ENCODE measurements at regions not wholly inside any gene's neighbourhood (a gene's known extent, or its start where the extent isn't known, plus 50 kb on each side); places are given as distances from the start of the nearest gene placed in this dataset.

- no peak for DNase-seq (ENCODE audit: low read depth)
These were observed 182.8 kb downstream of the PIK3C3 start for GRCh38 chr18:42137693-42138375.

- no peak for DNase-seq (ENCODE audit: low read depth)
These were observed 186.4 kb downstream of the PIK3C3 start for GRCh38 chr18:42141439-42141838.

- no peak for DNase-seq (ENCODE audit: low read depth)
These were observed 200.0 kb downstream of the PIK3C3 start for GRCh38 chr18:42155024-42155423.

- DNase-seq (ENCODE audit: low read depth) = no peak
These were observed 201.2 kb downstream of the PIK3C3 start for GRCh38 chr18:42156281-42156680.

- no peak for DNase-seq (ENCODE audit: low read depth)
These were observed 202.4 kb downstream of the PIK3C3 start for GRCh38 chr18:42157420-42157819.

DNA sequence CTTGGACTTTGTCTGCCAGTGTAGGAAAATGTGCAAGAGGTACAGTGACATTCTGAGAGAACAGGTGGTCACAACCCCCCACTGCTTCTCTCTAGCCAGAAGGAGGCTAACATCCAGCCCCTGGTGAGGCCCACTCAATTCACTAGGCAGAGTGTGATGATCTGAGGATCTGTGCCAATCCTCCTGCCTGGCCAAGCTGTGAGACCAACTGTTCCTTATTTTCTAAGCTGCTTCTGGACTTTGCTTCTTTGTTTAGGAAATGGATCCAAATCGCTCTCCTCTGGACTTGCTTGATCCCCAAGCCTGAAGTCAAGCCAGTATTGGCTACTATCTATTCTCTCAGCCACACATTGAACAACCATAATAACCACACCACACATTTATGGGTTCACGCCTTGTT lies 202.8 kb downstream of the PIK3C3 start:
- DNase-seq (ENCODE audit: low read depth) = no peak

DNA sequence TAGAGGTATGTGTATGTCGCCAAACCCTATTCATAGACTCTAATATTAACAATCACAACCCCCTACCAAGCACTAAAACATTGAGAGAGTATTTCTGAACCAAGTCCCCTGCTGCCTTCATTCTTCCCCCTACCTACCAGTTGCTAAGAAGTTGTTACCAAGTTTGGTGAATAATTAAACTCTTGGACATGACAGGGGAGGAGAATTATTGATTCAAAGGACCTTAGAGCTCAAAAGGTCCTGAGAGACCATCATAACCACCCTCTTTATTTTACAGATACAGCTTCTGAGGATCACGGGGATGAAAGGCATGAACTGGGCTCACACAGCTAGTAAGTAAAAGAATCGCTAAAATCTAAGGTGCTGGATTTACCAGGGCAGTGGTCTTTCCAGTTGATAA lies 204.1 kb downstream of the PIK3C3 start:
- no peak for DNase-seq (ENCODE audit: low read depth)

GRCh38 chr18:42163321-42163720 lies 208.3 kb downstream of the PIK3C3 start:
- DNase-seq (ENCODE audit: low read depth) = no peak

GRCh38 chr18:42164556-42164955 lies 209.5 kb downstream of the PIK3C3 start:
- DNase-seq (ENCODE audit: low read depth) = no peak

- no peak for DNase-seq (ENCODE audit: low read depth)
These were observed 211.0 kb downstream of the PIK3C3 start for GRCh38 chr18:42165922-42166513.

DNA sequence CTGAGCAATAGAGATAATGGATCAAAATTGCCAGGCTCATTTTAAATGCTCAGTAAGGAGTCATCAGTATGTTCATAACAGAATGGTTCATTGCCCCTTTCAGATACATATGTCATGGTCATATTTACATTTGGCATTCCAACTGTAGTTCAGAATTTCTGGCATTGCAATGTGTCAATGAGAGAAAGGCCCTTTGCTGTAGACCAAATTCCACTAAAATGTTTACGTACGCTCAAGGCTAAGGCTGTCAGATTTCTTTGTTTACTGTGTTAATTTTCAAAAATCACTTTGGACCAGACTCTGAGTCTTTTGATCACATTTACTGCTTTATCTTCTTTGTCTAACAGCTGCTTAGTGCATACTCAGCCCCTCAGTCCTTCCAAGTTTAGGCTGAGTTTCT lies 213.5 kb downstream of the PIK3C3 start:
- no peak for DNase-seq (ENCODE audit: low read depth)

DNA sequence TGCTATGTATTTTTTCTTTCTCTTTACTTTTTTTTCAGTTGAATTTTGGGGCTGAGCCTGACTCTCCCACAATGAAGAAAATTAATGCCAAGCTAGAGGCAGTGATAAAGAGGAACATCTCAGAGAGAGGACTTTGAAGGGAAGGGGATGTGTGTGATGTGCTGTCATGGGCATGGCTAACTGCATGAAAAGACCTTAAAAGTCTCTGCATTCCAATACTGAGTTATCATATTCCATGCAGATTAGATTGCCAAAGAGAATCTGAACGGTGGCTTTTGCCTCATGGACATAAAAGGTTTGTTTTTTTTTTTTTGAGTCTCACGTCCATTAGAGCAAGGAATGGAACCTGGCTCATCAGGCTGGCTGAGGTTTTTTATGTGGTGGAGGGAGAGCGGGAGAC lies 213.9 kb downstream of the PIK3C3 start:
- DNase-seq (ENCODE audit: low read depth) = no peak

GRCh38 chr18:42174909-42175308 lies 219.9 kb downstream of the PIK3C3 start:
- DNase-seq (ENCODE audit: low read depth) = no peak

- no peak for DNase-seq (ENCODE audit: low read depth)
These were observed 221.6 kb downstream of the PIK3C3 start for GRCh38 chr18:42176599-42176998.

DNA sequence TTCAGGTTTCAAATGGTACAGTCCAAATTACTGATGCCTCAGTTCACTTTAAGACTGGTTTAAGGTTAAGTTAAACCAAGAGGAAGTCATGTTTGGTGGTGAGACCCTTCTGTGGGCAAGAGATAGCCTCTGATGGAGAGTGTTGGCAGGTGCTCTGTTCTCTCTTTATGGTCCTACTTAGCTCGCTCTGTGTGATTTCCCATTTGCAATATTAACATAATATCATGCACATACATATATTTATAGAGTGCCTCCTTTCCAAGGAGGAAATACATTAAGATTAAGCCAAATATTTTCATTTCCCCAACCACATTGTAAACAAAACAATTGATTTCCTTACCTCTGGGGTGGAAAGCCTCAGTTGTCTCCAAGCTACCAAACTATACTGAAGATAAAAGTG lies 222.4 kb downstream of the PIK3C3 start:
- no peak for DNase-seq (ENCODE audit: low read depth)

DNA sequence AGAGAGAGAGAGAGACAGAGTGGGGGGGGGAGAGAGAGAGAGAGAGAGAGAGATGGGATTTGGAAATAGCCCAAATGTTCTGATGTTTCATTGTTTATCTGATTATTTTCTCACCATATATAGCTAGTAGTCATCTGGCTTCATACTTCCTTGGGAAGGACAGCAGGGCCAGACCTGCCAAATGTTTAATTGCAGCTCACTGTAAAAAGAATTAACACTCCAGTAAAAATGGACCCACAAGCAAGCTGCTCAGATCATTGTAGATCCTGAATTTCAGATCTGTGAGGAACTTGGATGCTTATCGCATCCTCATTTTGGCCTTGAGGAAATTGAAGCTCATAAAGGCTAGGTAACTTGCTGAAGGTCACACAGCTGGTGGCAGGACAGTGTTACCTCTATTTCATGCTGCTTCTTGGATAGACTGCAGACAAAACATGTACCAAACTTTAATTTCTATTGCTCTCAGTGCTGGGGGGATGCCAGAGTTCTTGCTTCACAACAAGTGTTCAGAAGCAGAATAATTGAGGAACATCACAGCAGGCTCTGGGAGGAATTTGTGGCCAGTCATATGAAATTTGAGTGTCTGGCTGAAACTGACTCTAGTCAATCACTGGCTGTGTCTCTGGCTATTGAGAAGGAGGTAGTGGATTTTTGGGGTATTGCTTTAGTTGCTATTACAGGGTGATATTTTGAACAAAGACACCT lies 223.5 kb downstream of the PIK3C3 start:
- no peak for DNase-seq (ENCODE audit: low read depth)

- no peak for DNase-seq (ENCODE audit: low read depth)
These were observed 224.6 kb downstream of the PIK3C3 start for GRCh38 chr18:42179542-42180121.

DNA sequence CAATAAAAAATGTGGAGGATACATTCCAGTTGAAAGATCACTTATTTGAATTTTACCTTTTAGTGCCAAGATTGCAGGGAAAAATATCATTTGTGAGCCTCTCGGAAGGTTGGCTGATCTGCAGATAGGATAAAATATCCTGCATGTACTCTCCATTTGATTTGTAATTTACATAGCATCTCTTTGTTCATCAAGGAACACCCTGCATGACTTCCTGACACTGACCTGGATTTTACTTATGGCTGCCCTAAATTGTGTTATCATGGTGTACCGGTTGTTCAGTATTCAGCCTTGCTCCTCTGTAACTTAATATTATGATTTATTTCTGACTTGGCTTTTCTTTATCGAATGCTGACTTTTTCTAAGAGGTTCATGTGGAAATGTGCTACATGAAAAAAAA lies 226.4 kb downstream of the PIK3C3 start:
- no peak for DNase-seq (ENCODE audit: low read depth)

DNA sequence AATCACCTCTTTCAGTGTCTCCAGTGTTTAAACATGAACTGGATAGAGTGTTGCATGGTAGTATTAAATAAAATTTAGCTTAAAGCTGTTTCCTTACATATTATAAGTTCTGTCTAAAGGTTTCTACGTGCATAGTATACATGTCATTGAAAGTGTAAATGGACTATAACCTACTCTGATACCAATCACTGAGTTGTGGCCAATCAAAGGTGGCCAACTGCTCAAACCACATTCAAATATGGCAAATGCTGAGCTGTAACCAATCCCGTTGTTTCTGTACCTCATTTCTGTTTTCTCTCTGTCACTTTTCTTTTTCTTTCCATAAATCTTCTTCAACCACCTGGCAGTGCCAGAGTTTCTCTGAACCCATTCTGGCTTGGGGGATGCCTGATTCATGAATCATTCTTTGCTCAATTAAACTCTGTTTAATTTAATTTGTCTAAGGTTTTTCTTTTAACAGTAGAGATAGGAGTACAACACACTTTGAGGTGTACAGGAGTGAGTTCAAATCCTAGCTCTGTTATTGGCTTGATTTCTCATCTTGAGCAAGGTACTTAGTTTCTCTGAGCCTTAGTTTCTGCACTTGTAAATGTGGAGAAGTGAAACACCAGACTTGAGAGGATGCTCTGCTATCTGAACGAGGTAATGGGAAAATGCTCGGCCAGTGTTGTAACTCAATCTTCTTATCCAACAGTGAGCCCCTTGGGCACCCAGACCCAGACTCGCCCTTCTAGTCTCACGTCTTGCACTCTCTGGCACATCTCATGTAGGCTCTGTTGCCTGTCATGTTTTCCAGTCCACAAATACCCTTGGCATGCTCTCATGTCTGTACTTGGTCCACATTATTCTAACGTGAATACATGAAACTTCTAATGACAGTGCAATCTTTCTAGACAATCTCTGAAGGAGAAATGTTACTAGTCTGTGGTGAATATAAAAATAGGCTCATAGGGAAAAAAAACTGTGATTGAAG lies 228.0 kb downstream of the PIK3C3 start:
- no peak for DNase-seq (ENCODE audit: low read depth)

GRCh38 chr18:42183746-42184145 lies 228.7 kb downstream of the PIK3C3 start:
- no peak for DNase-seq (ENCODE audit: low read depth)

- no peak for DNase-seq (ENCODE audit: low read depth)
These were observed 229.8 kb downstream of the PIK3C3 start for GRCh38 chr18:42184685-42185477.
